ENCODE measurements at regions not wholly inside any gene's neighbourhood (a gene's known extent, or its start where the extent isn't known, plus 50 kb on each side); places are given as distances from the start of the nearest gene placed in this dataset.

DNA sequence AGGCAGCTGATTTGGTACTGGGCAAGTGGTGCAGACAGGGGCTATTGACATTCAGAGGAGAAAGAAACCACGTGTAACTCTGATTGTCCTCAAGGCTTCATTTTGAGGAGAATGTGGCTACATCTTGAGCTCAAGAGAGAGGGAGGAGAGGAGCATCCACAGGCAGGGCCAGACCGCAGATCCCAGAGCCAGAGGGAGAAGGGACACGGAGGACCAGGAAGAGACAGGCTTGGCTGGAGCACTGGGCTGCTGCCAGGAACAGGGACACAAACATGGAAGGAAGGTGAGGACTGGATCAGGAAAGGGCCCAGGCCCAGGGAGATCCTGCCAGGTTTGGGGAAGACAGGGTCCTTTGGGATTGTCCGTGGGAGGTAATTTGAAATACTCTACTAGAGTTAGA lies 158.3 kb downstream of the GPAM start:
- no peak overlapping the region for H3K4me3 ChIP-seq
- H3K27me3 ChIP-seq: no peaks in the 10 kb centered on the region
- H3K9me3 ChIP-seq (replicated peaks in 1 of 3): peaks cover 0 to 7% (median 0%) of the 10 kb centered on the region in 3 donors
- 82 to 90% (median 86%) methylated on average over 4 of the region's 4 CpGs for WGBS, 4 donors
- TF ChIP-seq, protein P1, sequence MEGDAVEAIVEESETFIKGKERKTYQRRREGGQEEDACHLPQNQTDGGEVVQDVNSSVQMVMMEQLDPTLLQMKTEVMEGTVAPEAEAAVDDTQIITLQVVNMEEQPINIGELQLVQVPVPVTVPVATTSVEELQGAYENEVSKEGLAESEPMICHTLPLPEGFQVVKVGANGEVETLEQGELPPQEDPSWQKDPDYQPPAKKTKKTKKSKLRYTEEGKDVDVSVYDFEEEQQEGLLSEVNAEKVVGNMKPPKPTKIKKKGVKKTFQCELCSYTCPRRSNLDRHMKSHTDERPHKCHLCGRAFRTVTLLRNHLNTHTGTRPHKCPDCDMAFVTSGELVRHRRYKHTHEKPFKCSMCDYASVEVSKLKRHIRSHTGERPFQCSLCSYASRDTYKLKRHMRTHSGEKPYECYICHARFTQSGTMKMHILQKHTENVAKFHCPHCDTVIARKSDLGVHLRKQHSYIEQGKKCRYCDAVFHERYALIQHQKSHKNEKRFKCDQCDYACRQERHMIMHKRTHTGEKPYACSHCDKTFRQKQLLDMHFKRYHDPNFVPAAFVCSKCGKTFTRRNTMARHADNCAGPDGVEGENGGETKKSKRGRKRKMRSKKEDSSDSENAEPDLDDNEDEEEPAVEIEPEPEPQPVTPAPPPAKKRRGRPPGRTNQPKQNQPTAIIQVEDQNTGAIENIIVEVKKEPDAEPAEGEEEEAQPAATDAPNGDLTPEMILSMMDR (IDR thresholded peaks at IDR 0.05): no peak
- TF ChIP-seq POLR2A (IDR thresholded peaks at IDR 0.05): no peak
- no peak for DNase-seq
- H3K36me3 ChIP-seq (replicated peaks in 1 of 2): no peaks in the 10 kb centered on the region
- no peak overlapping the region for H3K27ac ChIP-seq
- intact Hi-C loops (cut with DNase I): no loop called here
- no peaks in the 10 kb centered on the region for H3K4me1 ChIP-seq (replicated peaks in 1 of 2)

DNA sequence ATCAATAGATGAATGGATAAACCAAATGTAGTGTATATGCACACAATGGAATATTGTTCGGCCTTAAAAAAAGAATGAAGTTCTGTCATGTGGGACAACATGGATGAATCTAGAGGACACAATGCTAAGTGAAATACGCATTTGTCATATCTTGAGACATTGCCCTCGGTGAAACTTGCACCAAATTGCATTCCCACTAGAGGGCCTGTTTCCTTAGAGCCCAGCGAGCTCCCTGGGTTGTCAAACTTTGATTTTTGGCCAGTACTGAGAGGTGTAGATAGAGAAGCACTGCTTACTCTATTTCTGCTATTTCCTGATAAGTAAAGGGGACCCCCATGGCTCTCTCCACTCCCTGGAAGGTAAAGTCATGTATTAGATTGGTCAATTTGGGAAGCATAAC lies 157.1 kb downstream of the GPAM start:
- Histone ChIP-seq H3K27me3 (no peaks in the 10 kb centered on the region), H3K4me1 (replicated peaks in 1 of 2) (no peaks in the 10 kb centered on the region), H3K27ac (no peak overlapping the region), H3K4me3 (no peak overlapping the region), H3K36me3 (replicated peaks in 1 of 2) (no peaks in the 10 kb centered on the region), H3K9me3 (replicated peaks in 1 of 3) (peaks cover 0 to 7% (median 0%) of the 10 kb centered on the region in 3 donors)
- no peak for TF ChIP-seq POLR2A (IDR thresholded peaks at IDR 0.05)
- no peak for DNase-seq
- intact Hi-C loops (cut with DNase I): no loop called here
- WGBS, 4 donors: 71 to 80% (median 77%) methylated on average over 4 of the region's 4 CpGs

DNA sequence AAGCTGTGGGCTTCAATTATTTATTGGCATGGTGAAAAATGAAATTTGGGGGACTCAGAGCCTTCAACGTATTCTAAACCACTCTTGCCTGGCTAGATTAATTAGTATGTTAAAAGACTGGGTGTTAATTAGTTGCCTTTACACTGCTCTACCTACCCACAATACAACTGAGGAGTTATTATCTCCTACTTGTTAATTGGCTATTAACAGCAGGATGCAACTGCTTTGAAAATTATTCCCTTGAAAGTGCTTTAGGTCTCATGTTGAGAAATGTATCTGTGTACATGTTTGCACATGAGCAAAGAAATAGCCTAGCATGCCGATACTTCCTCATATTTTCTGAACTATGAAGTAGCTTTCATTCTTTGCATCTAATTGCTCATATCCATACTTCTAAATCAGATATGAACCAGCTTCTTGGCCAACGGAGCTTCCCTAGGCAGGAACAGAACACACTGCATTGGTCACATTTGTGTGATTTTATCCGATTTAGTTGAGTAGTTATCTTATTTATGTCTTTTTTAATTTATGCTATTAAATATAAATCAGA lies 155.8 kb downstream of the GPAM start:
- Histone ChIP-seq H3K36me3 (replicated peaks in 1 of 2) (no peaks in the 10 kb centered on the region), H3K4me3 (no peak overlapping the region), H3K27ac (no peak overlapping the region), H3K9me3 (replicated peaks in 1 of 3) (peaks cover 0 to 7% (median 0%) of the 10 kb centered on the region in 3 donors), H3K4me1 (replicated peaks in 1 of 2) (no peaks in the 10 kb centered on the region), H3K27me3 (no peaks in the 10 kb centered on the region)
- intact Hi-C loops (cut with DNase I): no loop called here
- no peak for TF ChIP-seq POLR2A (IDR thresholded peaks at IDR 0.05)
- TF ChIP-seq, protein P1 (IDR thresholded peaks at IDR 0.05): no peak
- DNase-seq: no peak
- 75 to 88% (median 82%) methylated on average over 4 of the region's 4 CpGs for WGBS, 4 donors

DNA sequence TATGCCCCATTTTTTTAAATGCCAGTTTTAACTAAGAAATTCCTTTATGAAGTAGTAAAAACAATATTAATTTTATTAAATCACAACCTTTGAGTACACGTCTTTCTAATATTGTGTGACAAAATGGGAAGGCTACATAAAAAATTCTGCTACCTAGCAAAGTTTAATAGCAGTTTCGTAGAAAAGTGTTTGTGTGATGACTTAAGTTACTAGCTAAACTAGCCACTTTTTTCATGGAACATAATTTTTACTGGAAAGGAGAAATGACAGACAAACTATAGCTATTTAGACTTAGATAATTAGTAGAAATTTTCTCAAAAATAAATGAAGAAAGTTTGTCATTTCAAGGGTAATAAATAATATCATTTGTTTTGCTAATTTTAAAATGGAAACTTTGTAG lies 153.1 kb downstream of the GPAM start:
- DNase-seq: no peak
- Histone ChIP-seq H3K27me3 (no peaks in the 10 kb centered on the region), H3K4me3 (no peak overlapping the region), H3K36me3 (replicated peaks in 1 of 2) (no peaks in the 10 kb centered on the region), H3K9me3 (replicated peaks in 1 of 3) (peaks cover 0 to 7% (median 0%) of the 10 kb centered on the region in 3 donors), H3K4me1 (replicated peaks in 1 of 2) (no peaks in the 10 kb centered on the region), H3K27ac (no peak overlapping the region)
- TF ChIP-seq, protein P1 (IDR thresholded peaks at IDR 0.05): no peak
- TF ChIP-seq POLR2A (IDR thresholded peaks at IDR 0.05): no peak
- WGBS, 4 donors: 57 to 91% (median 76%) methylated on average over 2 of the region's 2 CpGs
- intact Hi-C loops (cut with DNase I): no loop called here

DNA sequence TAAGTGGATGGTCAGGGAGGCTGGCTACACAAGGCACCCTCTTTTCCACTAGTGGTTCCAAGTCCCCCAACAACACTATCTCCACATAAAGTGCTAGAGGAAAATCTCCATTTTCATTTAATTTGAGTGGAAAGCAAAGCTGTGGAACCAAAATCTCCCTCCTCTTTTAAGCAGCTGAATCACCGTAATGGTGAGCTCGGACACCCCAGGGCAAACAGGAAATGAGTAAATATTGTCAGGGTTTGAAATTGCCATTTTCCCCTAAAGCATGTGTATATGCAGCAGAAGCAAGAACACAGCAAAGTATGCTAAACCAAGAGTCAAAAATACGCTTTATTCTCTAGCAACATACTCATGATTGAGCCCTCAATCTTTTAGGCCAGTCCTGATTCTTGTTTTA lies 143.7 kb downstream of the GPAM start:
- no peak for DNase-seq
- no peaks in the 10 kb centered on the region for H3K36me3 ChIP-seq (replicated peaks in 1 of 2)

More for the DNA sequence above, 143.7 kb downstream of the GPAM start:
- intact Hi-C loops (cut with DNase I): no loop called here
- H3K4me1 ChIP-seq (replicated peaks in 1 of 2): no peaks in the 10 kb centered on the region
- no peaks in the 10 kb centered on the region for H3K9me3 ChIP-seq (replicated peaks in 1 of 3)
- H3K27ac ChIP-seq: no peak overlapping the region
- WGBS, 4 donors: 73 to 79% (median 77%) methylated on average over 3 of the region's 3 CpGs
- no peaks in the 10 kb centered on the region for H3K27me3 ChIP-seq
- TF ChIP-seq, protein P1 (IDR thresholded peaks at IDR 0.05): no peak
- no peak for TF ChIP-seq POLR2A (IDR thresholded peaks at IDR 0.05)
- no peak overlapping the region for H3K4me3 ChIP-seq
